Omental fat pad (tissue), 3 donors: ENCODE measurements at regions not wholly inside any gene's neighbourhood (a gene's known extent, or its start where the extent isn't known, plus 50 kb on each side); places are given as distances from the start of the nearest gene placed in this dataset.

ENCODE experiments used
- ATAC-seq: fragments of 150-250 bp; one replicate; pipeline ENCODE4 v1.9.1; 2016; ENCODE audit warnings: mild to moderate bottlenecking, moderate library complexity; ENCODE audit not compliant: low FRiP score
- DNase-seq: peaks from one replicate; pipeline ENCODE4 v3.0.0-alpha.2; 2019; ENCODE audit warnings: low spot score
- CTCF ChIP-seq, 3 donors: fragments of 450-650 bp; IDR thresholded peaks; one replicate each; pipeline ENCODE4 v1.5.1; 2016 to 2017; ENCODE audit warnings: antibody characterized with exemption in 3 of 3, mild to moderate bottlenecking in 3 of 3, moderate library complexity in 2 of 3

GRCh38 chr11:86861810-86862209, 61.5 kb downstream of the PRSS23 start:
- DNase-seq (no peak), ATAC-seq (no peak)
- no peak for TF ChIP-seq CTCF (IDR thresholded peaks at IDR 0.05)

GRCh38 chr11:86863476-86863875, 63.1 kb downstream of the PRSS23 start:
- no peak for TF ChIP-seq CTCF (IDR thresholded peaks at IDR 0.05)
- ATAC-seq (no peak), DNase-seq (no peak)

DNA sequence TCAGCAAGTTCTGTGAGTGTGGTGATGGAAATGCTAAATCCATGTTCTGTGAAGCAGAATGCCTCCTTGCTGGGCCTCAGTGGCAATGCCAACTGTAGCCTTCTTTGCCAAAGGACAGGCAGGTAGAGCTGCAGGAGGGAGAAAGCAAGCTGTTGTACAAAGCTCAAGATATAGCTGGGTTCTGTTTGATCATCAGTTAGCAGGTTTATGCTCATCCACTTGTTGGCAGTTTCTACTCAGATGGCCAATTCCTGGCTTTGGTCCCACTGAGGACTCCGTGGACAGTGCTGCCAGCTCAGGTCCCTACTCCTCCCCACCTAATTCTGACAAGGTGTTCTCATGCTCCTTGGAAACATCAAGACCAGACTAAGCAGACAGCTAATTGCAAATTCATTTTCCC, 65.1 kb downstream of the PRSS23 start:
- no peak for DNase-seq
- TF ChIP-seq CTCF (IDR thresholded peaks at IDR 0.05): no peak
- ATAC-seq: no peak

DNA sequence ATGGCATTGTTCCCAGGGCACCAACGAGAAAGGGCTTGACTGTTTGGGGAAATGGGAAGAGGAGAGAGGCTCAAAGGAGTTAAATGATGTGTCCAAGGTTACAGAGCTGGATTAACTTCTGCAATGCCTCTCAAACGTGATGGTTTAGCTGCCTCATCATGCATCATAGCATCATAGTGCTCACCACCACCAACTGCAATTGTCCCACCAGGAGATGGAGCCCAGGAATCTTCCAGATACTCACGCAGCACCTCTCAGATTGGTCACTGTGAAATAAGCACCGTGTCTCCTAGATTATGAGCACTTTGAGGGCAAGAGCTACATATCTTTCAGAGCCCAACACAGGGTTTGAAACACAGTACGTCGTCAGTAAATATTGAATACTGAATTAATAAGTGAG, 69.2 kb downstream of the PRSS23 start:
- no peak for DNase-seq
- no peak for TF ChIP-seq CTCF (IDR thresholded peaks at IDR 0.05)
- ATAC-seq: no peak

DNA sequence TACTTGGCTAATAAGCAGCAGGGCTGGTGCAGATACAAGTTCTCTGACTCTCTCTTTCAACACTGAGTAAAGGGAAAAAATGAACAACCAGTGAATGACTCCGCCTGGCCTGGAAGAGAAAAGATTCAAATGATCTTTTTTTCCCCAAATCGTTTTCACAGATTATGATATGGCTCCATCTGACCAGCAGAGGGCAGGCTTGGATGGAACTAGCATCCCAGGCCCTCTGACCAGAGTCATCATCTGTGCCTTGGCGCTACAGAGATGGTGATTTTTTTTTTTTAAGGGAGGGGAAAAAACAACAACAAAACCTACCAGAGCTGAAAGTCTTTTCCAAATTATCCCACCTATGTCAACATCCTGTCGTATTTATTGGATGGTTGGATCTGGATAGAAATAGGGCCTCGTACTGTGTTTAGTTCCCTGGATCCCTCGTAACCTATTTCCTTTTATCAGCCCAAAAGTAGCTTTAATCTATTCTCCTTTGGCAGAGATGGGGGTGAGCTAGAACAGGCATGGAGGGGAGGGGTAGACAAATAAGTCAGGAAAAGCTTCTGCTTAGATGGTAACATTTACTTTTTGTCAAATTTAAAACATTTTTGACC, 69.7 kb downstream of the PRSS23 start:
- TF ChIP-seq CTCF (IDR thresholded peaks at IDR 0.05): peak in 2 of 3 donors; percentile 34 to 53
- peak; percentile 88 for ATAC-seq
- DNase-seq: peak; percentile 57

- DNase-seq (no peak), ATAC-seq (no peak)
- no peak for TF ChIP-seq CTCF (IDR thresholded peaks at IDR 0.05)
Observed at GRCh38 chr11:86873573-86874083, 73.3 kb downstream of the PRSS23 start.

GRCh38 chr11:86874304-86875056, 74.1 kb downstream of the PRSS23 start:
- TF ChIP-seq CTCF (IDR thresholded peaks at IDR 0.05): no peak
- ATAC-seq: no peak
- no peak for DNase-seq
